AG09309 (cell line): ENCODE measurements at regions not wholly inside any gene's neighbourhood (a gene's known extent, or its start where the extent isn't known, plus 50 kb on each side); places are given as distances from the start of the nearest gene placed in this dataset.

Source experiments
- DNase-seq: peaks from one replicate; pipeline ENCODE4 v3.0.0-alpha.2; 2010; ENCODE audit warnings: low read depth
- H3K4me3 ChIP-seq: 2 replicates; pipeline ENCODE4 v1.5.1; 2011; ENCODE audit warnings: mild to moderate bottlenecking, low read depth, low read length, moderate library complexity; ENCODE audit not compliant: control insufficient read depth
- CTCF ChIP-seq: IDR thresholded peaks from 2 replicates; pipeline ENCODE4 v1.5.1; 2011; ENCODE audit warnings: mild to moderate bottlenecking, low read depth, low read length, inconsistent platforms; ENCODE audit not compliant: insufficient read depth, control insufficient read depth; ENCODE audit errors: missing control alignments

GRCh38 chr11:105381941-105382340 lies 227.9 kb upstream of the GRIA4 start:
- no peak for DNase-seq
- no peak overlapping the region for H3K4me3 ChIP-seq
- no peak for TF ChIP-seq CTCF

- no peak overlapping the region for H3K4me3 ChIP-seq
- no peak for DNase-seq
- TF ChIP-seq CTCF, result no peak
These were observed 232.0 kb upstream of the GRIA4 start for GRCh38 chr11:105377870-105378269.

GRCh38 chr11:105372206-105372605 lies 232.6 kb upstream of the CARD18 start:
- H3K4me3 ChIP-seq, result no peak overlapping the region
- no peak for DNase-seq
- no peak for TF ChIP-seq CTCF

GRCh38 chr11:105371311-105371710 lies 231.7 kb upstream of the CARD18 start:
- no peak overlapping the region for H3K4me3 ChIP-seq
- TF ChIP-seq CTCF, result no peak
- no peak for DNase-seq

- no peak overlapping the region for H3K4me3 ChIP-seq
- no peak for DNase-seq
- TF ChIP-seq CTCF, result no peak
These were observed 229.1 kb upstream of the CARD18 start for GRCh38 chr11:105368711-105369110.

GRCh38 chr11:105367129-105367528 lies 227.6 kb upstream of the CARD18 start:
- DNase-seq, result no peak
- no peak overlapping the region for H3K4me3 ChIP-seq
- TF ChIP-seq CTCF, result no peak

GRCh38 chr11:105361651-105362050 lies 222.1 kb upstream of the CARD18 start:
- no peak for DNase-seq
- H3K4me3 ChIP-seq, result no peak overlapping the region
- TF ChIP-seq CTCF, result no peak
